ENCODE measurements at regions not wholly inside any gene's neighbourhood (a gene's known extent, or its start where the extent isn't known, plus 50 kb on each side); places are given as distances from the start of the nearest gene placed in this dataset.

DNA sequence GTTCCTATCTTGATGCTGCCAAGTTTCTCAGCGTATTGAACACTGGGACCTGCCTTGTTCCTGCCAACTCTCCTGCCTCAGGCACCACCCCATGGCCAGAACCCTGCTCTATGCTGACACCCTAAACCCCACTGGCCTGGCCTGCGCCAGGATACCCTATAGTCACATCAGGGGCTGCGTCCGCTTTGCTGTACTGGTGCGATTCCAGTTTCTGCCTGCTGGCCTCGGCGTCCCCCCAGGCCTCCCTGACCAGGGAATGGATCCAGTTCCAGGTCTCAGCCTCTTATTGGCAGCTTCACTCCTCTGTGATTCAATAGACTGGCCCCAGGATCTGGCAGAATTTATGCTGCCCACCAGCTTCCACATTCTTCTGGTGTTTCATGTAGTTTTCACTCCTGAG lies 55.0 kb downstream of the GPR6 start:
- TF ChIP-seq, protein P1, sequence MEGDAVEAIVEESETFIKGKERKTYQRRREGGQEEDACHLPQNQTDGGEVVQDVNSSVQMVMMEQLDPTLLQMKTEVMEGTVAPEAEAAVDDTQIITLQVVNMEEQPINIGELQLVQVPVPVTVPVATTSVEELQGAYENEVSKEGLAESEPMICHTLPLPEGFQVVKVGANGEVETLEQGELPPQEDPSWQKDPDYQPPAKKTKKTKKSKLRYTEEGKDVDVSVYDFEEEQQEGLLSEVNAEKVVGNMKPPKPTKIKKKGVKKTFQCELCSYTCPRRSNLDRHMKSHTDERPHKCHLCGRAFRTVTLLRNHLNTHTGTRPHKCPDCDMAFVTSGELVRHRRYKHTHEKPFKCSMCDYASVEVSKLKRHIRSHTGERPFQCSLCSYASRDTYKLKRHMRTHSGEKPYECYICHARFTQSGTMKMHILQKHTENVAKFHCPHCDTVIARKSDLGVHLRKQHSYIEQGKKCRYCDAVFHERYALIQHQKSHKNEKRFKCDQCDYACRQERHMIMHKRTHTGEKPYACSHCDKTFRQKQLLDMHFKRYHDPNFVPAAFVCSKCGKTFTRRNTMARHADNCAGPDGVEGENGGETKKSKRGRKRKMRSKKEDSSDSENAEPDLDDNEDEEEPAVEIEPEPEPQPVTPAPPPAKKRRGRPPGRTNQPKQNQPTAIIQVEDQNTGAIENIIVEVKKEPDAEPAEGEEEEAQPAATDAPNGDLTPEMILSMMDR (IDR thresholded peaks at IDR 0.05) = no peak

DNA sequence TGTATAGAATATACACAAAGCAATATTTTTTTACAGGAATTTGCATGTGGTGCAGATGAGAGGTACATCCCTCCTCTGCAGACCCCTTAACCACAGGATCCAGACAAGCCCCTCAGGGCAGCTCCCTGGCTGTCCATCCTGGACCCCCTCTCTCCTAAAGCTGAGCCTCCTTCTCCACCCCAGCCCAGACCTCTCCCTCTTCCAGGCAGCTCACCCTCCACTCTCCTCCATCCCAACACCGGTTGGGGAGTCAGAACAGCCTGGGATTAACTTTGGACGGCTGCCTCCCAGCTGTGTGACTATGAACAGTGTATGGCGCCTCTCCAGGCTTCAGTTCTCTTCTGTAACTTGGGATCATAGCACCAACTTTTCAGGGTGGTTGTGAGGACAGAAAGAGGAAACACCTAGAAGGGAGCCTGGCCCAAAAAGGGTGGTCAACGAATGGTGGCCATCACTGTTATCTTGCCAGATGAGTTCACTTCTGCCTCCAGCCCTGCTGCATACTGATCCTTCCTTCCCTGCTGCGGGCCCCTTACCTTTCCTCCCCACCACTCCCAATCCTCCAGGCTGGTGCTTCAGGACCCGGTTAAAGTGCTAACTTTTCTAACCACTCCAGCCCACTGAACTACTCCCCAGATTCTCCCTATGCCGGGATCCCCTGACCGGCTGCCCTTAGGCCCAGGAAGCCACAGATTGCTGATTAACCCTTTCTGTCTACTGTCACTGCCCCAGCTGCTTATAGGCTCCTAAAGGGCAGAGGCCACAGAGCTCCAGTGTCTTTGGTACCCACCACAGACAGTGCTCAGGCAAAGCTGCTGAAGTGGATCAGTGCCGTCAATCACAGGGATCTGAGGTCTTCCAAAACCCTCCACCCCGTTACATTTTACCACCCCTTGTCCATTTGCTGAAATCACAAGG lies 55.9 kb downstream of the GPR6 start:
- TF ChIP-seq, protein P1 (IDR thresholded peaks at IDR 0.05) = no peak

DNA sequence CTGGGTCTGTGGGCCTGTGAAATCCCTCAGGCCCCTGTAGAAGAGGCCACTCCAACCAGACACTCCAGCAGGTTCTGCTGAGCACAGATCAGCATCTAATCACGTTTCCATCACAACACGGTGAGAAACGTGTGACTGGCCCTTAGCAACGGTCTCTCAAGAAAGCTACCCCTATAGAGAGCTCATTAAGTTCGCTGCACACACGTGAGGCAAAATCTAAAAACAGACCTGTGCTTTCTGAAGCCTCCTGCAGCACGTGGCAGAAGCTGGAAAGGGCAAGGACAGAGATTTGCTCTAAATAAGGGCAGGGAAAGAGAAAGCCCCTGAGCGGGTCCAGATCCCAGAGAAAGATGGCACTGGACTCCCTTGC lies 56.5 kb downstream of the GPR6 start:
- TF ChIP-seq, protein P1 (IDR thresholded peaks at IDR 0.05) = no peak

DNA sequence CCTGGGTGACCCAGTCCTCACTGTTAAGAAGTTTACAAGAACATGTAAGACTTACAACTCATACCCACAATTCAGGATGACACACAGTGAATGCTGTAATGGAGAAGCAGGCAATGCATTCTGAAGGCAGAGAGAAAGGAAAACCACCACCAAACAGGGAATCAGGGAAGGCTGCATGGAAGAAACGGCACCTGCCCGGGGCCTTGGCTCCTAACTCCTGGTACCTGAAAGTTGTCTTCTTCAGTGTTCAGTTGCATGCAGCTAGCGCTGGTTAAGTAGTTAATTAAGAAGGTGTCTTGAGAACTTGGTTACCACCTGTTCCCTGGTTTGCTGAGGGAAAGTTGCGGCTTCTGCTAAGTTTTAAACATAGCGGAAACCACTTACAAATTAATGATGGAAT lies 57.2 kb downstream of the GPR6 start:
- TF ChIP-seq, protein P1 (IDR thresholded peaks at IDR 0.05) = no peak

DNA sequence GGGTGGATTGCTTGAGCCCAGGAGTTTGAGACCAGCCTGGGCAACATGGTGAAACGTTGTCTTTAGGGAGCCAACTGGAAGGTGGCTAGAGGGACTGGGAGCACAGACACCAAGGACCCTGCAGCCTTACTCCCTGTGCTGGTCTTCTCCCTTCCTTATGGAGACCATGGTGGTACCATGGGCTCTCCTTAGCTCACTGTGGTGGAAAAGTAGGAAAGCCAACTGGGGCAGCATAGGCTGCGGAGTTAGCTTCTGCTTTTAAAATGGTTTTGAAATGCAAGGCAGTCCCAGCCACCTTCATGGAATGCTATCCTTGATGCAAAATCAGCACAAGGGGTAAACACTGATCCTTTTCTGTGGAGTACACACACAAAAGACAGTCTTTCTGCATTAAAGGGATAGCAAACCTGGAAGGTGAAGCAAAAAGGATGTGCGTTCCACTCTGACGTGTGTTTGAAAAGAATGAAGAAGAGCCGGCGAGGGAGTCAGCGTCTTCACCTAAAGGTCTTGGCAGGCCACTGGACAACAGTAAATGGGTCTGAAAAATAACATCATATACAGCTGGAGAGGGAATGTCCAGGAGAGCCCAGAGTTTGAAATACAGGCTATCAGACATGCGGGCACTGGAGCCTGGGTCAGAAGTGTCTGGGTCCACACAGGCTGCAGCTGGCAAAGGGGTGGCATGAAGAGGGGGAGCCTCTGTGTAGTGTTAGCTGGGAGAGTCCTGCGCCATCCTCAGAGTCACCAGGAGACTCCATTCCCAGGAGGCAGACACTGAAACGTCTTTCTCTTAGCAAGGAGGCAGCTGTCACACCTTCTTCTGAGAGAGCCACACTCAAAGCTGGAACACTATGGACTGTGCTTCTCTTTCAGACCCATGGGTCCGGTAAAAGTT lies 58.5 kb downstream of the GPR6 start:
- TF ChIP-seq, protein P1 (IDR thresholded peaks at IDR 0.05) = no peak

DNA sequence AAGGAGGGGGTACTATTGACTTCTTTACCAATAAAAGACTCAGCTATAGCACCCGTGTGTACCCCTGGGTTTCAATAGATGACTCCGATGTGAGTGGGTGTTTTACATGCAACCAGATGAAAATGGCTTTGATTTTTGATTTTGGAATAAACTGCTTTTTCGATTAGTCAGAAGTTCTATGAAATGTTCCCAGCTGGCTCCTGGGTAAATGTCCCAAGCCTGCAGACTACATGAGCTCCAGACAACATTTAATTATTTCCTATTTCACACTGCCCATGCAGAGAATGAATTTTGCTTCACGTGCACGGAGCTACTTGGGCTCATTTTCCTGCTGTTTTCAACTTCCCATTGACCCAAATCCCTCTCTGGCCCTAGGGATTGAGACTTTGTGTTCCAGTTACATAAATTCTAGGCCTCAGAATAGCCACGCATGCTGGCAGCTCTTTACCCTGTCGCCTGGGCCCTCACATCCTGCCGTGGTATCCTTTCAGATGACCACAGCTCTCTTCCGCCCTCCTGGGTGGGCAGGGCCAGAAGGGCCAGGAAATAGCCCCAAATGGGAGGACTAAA lies 59.7 kb downstream of the GPR6 start:
- TF ChIP-seq, protein P1 (IDR thresholded peaks at IDR 0.05) = no peak

DNA sequence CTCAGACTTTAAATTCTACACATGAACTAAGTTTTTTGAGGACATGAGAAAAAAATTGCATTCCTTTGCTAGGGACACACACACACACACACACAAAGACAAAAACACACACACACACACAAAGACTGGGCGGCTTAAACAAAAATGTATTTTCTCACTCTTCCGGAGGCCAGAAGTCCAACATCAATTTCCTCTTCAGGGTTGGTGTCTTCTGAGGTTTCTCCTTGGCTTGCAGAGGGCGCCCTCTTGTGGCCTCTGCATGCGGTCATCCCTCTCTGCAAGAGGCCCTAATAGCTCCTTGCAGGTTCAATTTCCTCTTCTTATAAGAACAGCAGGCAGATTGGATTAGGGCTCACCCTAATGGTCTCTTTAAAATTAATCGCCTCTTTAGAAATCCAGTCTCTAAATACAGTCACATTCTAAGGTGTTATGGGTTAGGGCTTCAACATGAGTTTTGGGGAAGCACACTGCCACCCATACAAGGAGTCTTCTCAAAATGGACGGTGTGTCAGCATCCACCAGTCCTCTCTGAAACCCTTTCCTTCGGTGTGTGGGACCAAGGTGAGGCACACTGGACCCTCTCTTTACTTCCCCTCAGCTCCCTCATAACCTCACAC lies 61.4 kb downstream of the GPR6 start:
- TF ChIP-seq, protein P1 (IDR thresholded peaks at IDR 0.05) = peak; percentile 90
